ENCODE measurements at regions not wholly inside any gene's neighbourhood (a gene's known extent, or its start where the extent isn't known, plus 50 kb on each side); places are given as distances from the start of the nearest gene placed in this dataset.

- Mint-ChIP-seq H3K36me3 (ENCODE audit: insufficient read depth) (no peaks in the 10 kb centered on the region), H3K4me3 (ENCODE audit: low read depth) (no peak overlapping the region), H3K27me3 (no peaks in the 10 kb centered on the region), H3K9me3 (ENCODE audit: low read depth) (peaks cover 15% of the 10 kb centered on the region), H3K27ac (no peak overlapping the region), H3K4me1 (ENCODE audit: low read depth) (no peaks in the 10 kb centered on the region)
- TF ChIP-seq CTCF (IDR thresholded peaks at IDR 0.05; ENCODE audit: unreplicated experiment), result no peak
- no peak for DNase-seq (ENCODE audit: low spot score, unreplicated experiment)
Measured at GRCh38 chr13:46949211-46949610, 52.4 kb upstream of the HTR2A start.

GRCh38 chr13:46948338-46948737, 51.5 kb upstream of the HTR2A start:
- no peak overlapping the region for H3K4me3 Mint-ChIP-seq (ENCODE audit: low read depth)
- peaks cover 22% of the 10 kb centered on the region for H3K9me3 Mint-ChIP-seq (ENCODE audit: low read depth)
- H3K4me1 Mint-ChIP-seq (ENCODE audit: low read depth), result no peaks in the 10 kb centered on the region
- no peak for TF ChIP-seq CTCF (IDR thresholded peaks at IDR 0.05; ENCODE audit: unreplicated experiment)
- DNase-seq (ENCODE audit: low spot score, unreplicated experiment), result no peak
- H3K27me3 Mint-ChIP-seq, result no peaks in the 10 kb centered on the region
- H3K36me3 Mint-ChIP-seq (ENCODE audit: insufficient read depth), result peaks cover 1% of the 10 kb centered on the region
- no peak overlapping the region for H3K27ac Mint-ChIP-seq

- H3K4me1 Mint-ChIP-seq (ENCODE audit: low read depth), result no peaks in the 10 kb centered on the region
- H3K36me3 Mint-ChIP-seq (ENCODE audit: insufficient read depth), result peaks cover 1% of the 10 kb centered on the region
- H3K4me3 Mint-ChIP-seq (ENCODE audit: low read depth), result no peak overlapping the region
- no peak for TF ChIP-seq CTCF (IDR thresholded peaks at IDR 0.05; ENCODE audit: unreplicated experiment)
- DNase-seq (ENCODE audit: low spot score, unreplicated experiment), result no peak
- peaks cover 22% of the 10 kb centered on the region for H3K9me3 Mint-ChIP-seq (ENCODE audit: low read depth)
- no peaks in the 10 kb centered on the region for H3K27me3 Mint-ChIP-seq
- H3K27ac Mint-ChIP-seq, result no peak overlapping the region
Measured at GRCh38 chr13:46947425-46948191, 50.8 kb upstream of the HTR2A start.
